LNCAP (cell line): ENCODE measurements at regions not wholly inside any gene's neighbourhood (a gene's known extent, or its start where the extent isn't known, plus 50 kb on each side); places are given as distances from the start of the nearest gene placed in this dataset.

Source experiments
- TF ChIP-seq, protein P1 (sequence below): fragments of 450-650 bp; IDR thresholded peaks from 2 replicates; pipeline ENCODE4 v1.5.1; 2017; ENCODE audit warnings: mild to moderate bottlenecking

DNA sequence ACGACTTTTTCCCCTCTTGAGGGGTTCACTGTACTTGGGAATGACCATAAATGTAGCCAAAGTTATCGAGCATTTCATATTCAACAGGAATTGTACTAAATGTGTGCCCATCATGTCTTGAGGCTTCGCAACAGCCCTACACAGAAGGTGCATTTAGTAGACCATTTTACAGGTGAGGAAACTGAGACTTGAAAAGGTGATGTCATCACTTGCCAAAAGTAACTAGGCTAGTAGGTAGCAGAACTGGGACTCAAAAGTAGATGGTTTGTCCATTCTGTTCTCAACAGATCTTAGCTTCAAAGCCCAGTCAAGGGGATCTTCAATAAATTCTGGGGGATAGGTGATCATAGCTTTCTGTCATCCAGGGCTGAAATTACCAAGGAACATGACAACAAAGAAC, 782.2 kb downstream of the MED13L start:
- TF ChIP-seq, protein P1, sequence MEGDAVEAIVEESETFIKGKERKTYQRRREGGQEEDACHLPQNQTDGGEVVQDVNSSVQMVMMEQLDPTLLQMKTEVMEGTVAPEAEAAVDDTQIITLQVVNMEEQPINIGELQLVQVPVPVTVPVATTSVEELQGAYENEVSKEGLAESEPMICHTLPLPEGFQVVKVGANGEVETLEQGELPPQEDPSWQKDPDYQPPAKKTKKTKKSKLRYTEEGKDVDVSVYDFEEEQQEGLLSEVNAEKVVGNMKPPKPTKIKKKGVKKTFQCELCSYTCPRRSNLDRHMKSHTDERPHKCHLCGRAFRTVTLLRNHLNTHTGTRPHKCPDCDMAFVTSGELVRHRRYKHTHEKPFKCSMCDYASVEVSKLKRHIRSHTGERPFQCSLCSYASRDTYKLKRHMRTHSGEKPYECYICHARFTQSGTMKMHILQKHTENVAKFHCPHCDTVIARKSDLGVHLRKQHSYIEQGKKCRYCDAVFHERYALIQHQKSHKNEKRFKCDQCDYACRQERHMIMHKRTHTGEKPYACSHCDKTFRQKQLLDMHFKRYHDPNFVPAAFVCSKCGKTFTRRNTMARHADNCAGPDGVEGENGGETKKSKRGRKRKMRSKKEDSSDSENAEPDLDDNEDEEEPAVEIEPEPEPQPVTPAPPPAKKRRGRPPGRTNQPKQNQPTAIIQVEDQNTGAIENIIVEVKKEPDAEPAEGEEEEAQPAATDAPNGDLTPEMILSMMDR = no peak

DNA sequence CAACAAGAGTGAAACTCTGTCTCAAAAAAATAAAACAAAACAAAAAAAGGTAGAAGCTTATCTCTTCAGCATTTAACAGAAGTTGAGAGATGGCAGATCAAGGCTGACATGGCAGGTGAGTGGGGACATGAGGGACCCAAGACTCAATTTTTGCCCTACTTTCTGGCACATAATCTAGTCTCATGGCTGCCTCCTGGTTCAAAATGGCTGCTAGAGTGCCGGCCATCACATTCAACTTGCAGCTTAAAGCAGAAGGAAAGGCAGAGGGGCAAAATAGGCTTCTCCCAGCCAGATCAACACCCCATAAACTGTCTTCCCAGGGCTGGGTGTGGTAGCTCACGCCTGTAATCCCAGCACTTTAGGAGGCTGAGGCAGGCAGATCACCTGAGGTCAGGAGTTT, 784.9 kb downstream of the MED13L start:
- TF ChIP-seq, protein P1 = no peak

DNA sequence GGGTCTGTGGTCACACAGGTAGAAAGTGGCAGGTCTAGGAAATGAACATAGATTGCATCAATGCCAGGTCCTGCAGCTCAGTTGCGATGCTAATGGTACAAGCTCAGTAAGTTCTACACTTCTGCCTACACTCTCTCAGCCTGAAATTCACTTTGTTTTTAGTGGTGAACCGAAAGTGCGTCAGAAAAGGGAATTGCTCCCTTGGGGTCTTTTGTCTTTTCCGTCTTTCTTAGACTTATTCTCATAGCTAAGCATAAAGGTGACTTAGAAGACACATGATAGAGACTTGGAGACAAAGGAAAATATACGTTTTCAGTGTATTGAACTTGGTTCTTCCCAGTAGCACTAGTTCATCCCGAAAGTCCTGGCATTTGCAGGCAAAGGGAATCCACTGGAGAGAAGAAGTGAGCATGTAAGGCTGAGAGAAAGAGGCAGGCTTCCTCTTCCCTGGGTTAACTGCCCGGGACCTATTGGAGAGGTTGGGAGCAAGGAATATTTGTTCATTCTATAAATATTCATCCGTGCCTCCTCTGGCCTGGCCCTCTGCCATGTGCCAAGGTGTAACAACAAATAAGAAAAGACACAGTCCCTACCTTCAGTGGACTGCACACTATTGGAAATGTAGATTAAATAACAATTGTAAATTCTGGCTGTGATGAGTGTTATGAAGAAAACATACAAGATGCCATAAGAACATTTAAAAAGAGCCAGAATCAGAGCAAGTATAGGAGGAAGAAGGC, 785.8 kb downstream of the MED13L start:
- TF ChIP-seq, protein P1 = no peak

DNA sequence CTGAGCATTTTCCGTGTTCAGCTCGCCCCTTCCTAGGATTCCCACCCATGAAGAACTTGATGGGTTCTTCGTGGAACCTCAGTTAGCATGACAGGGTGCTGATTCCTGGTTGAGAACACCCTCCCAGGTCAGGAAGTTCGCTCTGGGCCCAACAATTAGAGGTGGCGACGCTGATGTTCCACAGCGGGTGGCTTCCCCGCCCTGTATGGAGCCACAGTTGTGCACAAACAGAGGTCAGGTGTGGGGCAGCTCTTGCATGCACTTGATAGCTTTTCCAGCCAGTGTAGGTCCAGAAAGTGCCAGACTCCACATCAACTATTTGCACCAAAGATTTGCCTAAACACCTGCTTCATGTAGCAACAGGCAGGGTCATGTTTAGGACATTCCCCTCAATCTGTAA, 788.2 kb downstream of the MED13L start:
- TF ChIP-seq, protein P1 = no peak

DNA sequence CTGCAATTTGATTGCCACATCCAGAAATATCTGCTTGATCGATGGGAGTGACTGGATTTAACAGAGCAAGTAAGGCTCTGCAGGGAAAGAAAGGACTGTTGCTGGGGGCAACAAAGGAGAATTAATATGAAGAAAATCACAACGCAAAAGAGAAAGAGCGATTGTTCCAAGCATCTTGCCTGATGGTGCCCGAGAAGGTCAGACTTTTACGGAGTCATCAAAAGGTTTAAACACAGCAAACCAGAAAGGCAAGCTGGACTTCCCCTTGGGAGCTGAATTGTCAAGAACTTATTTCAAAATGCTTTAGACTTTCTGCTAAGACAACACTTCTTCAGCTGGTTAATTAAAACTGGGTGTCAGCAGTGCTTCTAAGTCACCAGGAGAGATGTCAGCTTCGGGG, 791.5 kb downstream of the MED13L start:
- TF ChIP-seq, protein P1 = no peak

DNA sequence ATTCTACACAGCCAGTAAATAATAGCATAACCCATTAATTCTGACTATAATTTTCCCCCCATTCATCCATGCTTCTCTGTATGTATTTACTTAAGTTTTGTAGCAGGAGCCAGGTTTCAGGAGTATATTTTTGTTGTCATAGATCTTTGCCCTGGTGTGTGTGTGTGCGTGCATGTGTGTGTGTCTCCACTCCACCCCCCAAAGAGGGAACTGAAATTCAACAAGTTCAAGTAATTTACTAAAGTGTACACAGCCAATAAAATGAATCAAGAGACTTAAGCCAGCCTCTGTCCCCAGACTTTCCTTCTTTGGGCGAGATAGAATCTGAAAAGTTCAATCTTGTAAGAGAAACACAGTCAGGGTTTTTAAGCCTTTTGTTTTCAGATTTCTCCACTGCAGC, 792.0 kb downstream of the MED13L start:
- TF ChIP-seq, protein P1 = no peak

DNA sequence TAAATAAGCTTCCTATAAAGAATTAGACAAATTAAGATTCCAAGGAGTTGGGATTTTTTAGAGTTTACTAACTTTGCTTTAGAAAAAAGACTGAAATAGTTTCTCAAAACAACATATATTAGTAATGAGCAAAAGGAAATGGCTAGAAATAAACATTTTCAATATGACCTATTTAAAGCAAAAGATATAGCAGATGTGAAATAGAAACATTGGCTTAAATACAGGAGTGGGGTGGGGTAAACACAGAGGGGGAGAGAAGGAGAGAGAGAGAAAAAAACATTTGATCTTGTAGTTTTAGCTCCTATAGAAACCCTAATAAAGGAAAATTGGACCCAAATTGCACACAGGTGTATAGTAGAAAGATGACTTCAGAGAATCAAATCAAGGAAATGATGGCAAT, 794.5 kb downstream of the MED13L start:
- TF ChIP-seq, protein P1 = no peak

DNA sequence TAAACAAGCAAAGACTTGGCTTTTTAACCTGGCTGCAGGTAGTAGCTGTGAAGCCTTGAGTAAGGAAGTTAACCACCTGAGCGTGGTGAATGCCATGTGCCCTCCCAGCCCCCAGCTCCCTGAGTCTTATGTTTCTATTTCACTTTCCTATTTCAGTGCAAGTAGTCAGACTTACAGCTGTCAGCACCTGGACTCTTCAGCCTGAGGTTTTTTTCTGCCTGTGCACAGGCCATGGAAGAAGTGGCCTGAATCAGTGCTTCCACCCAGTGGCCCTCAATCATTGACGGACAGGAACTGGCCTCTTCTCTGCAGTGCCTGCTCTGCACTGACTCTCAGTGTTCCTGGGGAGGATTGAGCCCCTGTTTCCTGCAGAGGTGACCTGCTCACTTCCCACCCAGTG, 796.4 kb downstream of the MED13L start:
- TF ChIP-seq, protein P1 = no peak
